ENCODE measurements at regions not wholly inside any gene's neighbourhood (a gene's known extent, or its start where the extent isn't known, plus 50 kb on each side); places are given as distances from the start of the nearest gene placed in this dataset.

- TF ChIP-seq, protein P1, sequence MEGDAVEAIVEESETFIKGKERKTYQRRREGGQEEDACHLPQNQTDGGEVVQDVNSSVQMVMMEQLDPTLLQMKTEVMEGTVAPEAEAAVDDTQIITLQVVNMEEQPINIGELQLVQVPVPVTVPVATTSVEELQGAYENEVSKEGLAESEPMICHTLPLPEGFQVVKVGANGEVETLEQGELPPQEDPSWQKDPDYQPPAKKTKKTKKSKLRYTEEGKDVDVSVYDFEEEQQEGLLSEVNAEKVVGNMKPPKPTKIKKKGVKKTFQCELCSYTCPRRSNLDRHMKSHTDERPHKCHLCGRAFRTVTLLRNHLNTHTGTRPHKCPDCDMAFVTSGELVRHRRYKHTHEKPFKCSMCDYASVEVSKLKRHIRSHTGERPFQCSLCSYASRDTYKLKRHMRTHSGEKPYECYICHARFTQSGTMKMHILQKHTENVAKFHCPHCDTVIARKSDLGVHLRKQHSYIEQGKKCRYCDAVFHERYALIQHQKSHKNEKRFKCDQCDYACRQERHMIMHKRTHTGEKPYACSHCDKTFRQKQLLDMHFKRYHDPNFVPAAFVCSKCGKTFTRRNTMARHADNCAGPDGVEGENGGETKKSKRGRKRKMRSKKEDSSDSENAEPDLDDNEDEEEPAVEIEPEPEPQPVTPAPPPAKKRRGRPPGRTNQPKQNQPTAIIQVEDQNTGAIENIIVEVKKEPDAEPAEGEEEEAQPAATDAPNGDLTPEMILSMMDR (conservative IDR thresholded peaks at IDR 0.05; ENCODE audit: low read depth in 2 of 2), result no peak
- TF ChIP-seq, protein P2, sequence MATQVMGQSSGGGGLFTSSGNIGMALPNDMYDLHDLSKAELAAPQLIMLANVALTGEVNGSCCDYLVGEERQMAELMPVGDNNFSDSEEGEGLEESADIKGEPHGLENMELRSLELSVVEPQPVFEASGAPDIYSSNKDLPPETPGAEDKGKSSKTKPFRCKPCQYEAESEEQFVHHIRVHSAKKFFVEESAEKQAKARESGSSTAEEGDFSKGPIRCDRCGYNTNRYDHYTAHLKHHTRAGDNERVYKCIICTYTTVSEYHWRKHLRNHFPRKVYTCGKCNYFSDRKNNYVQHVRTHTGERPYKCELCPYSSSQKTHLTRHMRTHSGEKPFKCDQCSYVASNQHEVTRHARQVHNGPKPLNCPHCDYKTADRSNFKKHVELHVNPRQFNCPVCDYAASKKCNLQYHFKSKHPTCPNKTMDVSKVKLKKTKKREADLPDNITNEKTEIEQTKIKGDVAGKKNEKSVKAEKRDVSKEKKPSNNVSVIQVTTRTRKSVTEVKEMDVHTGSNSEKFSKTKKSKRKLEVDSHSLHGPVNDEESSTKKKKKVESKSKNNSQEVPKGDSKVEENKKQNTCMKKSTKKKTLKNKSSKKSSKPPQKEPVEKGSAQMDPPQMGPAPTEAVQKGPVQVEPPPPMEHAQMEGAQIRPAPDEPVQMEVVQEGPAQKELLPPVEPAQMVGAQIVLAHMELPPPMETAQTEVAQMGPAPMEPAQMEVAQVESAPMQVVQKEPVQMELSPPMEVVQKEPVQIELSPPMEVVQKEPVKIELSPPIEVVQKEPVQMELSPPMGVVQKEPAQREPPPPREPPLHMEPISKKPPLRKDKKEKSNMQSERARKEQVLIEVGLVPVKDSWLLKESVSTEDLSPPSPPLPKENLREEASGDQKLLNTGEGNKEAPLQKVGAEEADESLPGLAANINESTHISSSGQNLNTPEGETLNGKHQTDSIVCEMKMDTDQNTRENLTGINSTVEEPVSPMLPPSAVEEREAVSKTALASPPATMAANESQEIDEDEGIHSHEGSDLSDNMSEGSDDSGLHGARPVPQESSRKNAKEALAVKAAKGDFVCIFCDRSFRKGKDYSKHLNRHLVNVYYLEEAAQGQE (IDR thresholded peaks at IDR 0.05; ENCODE audit: unreplicated experiment), result no peak
Measured at GRCh38 chr14:85280074-85280473, 249.9 kb upstream of the FLRT2 start.

All from GM23338 (cell line).